ENCODE measurements at regions not wholly inside any gene's neighbourhood (a gene's known extent, or its start where the extent isn't known, plus 50 kb on each side); places are given as distances from the start of the nearest gene placed in this dataset.

GRCh38 chr11:76298255-76298654 is 82.7 kb downstream of the THAP12 start:
- no peak for DNase-seq

DNA sequence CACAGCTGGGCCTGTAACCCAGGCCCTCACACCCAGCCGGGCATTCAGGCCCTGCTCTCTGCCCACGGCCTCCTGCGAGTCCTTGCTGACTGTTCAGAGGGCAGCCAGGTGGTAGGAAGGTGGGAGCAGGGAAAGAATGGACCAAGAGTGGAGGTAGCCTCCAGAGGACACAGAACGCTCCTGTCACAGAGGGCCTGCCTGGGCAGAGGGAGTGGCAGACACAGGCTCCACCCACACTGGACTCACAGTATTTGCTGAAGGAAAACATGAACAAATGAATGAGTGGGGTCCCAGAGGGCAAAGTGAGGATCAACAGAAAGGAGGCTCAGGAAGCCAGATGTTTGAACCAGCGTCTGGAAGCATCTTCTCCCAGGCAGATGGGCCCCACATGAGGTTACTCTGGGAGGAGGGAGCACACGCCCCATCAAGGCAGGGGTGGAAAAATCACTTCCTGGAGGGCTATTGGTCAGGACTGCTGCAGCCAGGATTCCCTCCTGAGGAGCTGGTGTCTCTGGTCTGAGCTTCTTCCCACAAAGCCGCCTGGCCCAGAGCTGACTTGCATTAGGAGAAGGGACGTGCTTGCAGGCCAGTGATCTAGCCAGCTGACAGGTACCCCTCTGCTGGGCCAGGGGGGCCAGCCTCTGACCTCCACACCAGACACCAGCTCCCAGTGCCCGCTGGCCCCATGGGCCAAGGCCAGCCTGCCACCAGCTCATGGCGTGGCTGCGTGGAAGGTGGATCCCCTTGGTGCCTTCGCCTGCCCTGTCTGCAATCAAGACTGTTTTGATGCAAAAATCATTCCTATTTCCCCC is 84.0 kb downstream of the THAP12 start:
- no peak for DNase-seq

- no peak for DNase-seq
Observed at GRCh38 chr11:76293189-76293631, 86.9 kb upstream of the WNT11 start.

- DNase-seq: no peak
Observed at GRCh38 chr11:76292583-76293188, 86.4 kb upstream of the WNT11 start.

GRCh38 chr11:76291576-76292526 is 85.5 kb upstream of the WNT11 start:
- DNase-seq: no peak

DNA sequence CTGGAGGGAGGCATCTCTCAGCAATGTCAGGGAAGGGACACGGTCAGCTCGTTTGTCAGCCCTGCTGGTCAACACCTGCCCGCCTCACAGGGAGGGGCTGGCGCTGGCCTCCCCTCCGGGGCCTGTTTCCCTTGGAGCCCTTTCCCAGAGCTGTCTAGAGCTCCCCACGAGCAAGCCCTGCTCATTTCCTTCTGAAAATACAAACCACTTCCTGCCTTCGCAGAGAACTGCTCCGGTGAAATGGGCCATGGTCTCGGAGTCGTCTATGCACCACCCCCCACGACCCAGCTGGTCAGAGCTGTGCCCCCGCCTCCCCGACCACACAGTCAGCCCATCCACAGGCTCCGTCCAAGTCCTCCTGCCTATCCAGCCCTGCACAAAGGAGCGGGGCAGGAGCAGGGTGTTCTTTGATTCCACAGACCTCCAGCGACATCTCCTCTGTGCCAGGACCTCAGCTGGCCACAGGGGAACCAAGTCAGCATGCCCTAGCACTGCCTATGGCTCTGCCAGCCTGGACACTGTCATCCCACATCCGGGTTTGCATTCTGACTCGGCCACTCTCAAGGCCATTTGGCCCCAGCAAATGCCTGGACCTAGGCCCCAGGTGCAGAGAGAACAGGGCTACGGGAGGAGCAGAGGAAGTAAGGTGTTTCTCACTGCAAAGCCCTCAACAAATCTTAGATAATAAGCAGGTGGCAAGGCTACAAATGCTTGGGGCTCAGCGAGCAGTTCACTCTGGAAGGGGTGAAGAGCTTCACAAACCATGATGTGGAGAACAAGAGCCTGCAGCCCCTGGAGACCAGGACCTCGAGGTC is 82.1 kb upstream of the WNT11 start:
- DNase-seq: peak; percentile 43

GRCh38 chr11:76287227-76287626 is 80.9 kb upstream of the WNT11 start:
- DNase-seq: no peak

DNA sequence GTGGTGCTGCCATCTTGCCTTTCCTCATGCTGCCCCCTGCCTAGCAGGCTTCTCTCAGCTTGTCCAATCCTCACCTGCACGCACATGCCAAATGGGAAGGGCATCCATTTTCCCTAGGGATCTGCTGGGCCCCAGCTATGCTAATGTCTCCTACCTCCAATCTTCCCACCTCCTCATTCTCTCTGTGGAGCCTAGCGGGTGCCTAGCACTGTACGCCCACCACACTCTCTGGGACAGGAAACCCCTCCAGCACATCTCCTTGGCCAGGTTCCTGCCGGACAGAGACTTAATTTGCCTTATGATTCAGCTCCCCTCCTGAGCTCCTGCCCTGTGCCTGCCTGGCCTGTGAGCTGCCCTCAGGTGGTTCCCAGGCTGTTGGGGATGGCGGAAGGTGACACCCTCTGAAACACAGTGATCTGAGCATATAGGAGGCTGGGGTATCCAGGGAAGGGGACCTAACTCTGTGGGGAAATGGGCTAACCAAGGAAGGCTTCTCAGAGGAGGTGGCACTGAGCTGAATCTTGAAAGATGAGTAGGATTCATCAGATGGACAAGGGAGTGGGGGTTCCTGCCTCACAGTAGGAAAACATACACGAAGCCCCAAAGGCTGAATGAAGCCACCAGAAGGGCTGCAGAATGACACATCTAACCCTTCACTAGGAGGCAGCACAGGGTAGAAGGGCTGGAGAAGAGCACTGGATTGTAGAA is 79.2 kb upstream of the WNT11 start:
- DNase-seq: no peak

DNA sequence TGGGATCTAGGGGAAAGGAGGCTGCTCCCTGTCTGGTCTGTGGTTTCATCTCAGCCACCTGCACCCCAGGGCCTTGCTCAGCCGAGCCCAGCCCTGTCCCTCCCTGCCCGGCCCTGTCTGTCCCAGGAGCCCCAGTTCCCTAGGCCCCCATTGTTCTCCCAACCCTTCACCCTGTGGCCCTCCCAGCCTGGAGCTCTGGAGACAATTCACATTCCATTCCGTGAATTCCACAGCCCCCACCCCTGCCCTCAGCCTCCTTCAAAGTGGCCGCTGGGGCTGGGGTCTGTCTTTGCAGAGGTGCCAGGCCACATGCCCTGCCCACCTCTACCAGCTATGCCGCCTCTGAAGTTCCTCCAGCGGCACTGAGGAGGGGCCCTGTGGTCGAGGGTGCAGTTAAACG is 77.9 kb upstream of the WNT11 start:
- no peak for DNase-seq

DNA sequence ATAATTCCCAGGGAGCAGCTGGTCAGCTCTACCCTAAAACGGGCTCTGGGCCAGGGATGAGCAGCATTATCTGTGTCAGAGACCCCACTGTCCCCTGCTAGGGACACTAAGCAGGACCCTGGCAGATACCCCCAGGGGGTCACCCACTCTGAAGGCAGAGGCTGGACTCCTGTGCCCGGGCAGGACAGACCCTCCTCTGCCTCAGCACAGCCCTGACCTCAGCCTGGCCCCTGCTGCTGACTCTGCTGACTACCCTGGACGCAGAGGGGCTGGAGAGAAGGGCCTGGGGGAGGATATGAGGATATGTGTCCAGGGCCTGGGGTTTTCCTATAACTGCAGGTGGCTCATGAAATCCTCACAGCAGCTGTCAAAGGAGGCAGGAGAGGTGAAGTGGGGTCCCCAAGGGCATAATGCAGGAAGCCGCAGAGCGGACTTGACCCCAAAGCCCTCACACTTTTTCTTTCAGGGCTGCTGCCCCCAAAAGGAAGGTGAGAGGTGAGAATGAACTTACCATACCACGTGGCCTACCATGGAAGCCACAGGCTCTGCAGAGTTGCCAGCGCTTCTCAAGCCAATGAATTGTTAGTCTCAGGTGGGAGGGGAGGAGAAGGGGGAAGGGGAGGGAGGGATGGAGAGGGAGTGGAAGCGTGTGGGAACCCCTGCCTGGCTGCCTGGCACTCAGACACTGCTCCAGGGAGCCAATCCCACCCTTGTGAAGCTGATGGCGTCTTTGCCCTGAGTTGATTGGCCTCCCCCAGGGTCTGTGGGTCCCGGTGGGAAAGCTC is 76.7 kb upstream of the WNT11 start:
- DNase-seq: no peak

DNA sequence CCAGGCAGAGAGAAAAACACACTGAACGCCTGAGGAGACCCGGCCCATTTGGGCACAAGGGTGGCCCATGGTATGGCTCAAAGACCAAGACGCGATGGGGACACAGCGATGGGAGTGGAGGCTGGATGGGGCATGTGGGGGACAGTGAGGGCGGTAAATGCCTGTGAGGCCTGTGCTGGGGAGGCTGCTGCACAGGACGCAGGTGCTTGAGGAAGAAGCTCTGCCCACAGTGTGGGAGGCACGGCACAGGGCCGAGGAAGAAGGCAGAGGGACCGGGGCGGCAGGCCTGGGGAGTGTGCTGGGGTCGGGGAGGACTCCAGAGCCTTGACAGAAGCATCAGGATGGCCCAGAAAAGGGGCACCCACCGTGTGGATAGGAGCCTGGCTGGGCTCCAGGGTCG is 75.9 kb upstream of the WNT11 start:
- DNase-seq: no peak

DNA sequence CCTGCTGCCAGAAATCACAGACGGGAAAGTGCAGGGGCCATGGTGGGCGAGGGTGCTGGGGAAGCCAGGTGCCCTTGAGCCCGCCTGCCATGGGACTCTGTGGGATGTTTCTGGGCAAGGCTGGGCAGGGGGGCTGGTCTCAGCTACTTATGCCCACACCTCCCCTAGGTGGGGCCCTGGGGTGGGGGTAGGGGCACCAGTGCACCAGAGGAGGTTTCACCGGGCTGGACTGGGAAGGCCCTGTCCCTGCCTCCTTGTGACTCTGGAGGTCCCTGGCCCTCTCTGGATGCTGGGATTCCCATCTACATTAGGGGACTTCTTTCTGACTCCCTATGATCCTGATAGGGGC is 75.2 kb upstream of the WNT11 start:
- no peak for DNase-seq

DNA sequence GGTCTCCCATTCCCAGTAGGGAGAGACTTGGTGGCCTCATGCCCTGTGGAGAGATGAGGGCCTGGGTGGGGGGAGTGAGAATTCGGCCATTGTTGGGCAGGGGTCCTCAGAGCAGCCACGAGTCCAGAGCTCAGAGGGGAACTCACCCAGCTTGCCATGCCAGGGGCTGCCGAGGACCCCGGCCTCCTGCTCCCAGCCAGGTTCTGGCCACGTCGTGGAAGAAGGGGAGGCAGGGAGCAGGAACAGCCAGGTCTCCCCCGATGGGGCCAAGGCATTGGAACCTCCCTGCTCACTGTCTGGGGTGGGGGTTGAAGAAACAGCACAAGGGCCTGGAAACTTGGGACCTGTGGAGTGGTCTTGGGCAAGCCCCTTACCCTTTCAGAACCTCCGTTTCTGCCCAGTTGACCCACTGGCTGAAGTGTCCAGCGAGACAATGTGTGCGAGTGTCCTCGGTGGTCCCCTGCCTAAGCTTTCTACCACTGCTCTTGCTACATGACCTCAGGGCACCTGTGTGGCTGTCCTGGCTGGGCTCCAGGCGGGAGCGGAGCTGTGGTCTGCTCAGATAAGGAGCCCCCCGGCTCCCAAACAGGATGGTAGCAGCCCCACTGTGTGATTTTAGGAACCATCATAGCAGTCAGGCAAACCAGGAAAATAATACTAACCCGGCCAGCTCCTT is 74.7 kb upstream of the WNT11 start:
- DNase-seq: no peak

DNA sequence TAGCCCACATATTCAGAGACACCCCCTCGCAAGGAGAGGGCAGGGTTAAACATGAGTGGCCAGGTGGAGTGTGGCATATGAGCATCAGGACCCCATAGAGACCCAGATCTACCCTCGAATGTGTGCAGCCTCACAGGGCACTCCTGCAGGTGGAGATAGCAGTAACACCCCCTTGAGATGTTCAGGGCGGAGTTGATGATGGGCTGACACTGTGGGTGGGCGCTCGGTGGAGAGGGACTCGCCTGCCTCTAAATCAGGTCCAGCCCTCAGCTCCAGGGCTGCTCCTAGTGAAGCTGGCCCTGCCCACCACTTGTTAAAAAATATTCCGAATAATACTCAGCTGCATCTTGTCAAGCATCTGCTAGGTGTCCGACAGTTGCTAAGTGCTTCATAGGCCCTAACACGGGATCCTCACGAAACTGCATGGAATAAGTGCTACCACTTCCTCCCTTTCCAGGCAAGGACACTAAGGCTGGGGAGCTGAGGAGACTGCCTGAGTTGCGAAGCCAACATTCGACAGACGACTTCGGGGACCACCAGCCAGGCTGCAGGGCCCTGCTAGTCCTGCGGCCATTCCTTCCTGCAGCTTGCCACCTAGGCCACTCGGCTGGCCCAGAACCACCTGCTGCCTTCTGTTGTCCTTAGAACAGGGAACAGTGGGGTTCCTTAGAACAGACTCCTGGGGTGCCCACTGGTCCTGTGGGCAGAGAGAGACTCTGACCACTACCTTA is 74.0 kb upstream of the WNT11 start:
- no peak for DNase-seq

- DNase-seq: no peak
Observed at GRCh38 chr11:76279646-76280045, 73.3 kb upstream of the WNT11 start.

DNA sequence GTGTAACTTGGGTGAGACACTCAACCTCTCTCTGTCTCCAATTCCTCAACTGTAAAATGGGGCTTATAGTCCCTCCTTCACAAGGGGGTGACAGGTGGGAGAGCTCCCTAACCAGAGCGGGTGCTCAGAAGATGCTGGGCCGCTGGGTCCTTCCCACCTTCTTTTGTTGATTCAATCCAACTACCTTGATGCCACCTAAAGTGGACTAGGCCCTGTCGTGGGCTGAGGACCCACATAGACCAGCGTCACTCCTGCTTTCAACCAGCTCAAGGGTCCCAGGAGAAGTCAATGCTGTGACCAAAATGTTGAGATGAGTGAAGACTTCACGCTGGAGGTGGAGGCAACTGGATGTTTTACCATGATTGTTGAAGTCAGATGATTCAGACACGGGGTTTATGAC is 72.7 kb upstream of the WNT11 start:
- no peak for DNase-seq

GRCh38 chr11:76278526-76278925 is 72.2 kb upstream of the WNT11 start:
- no peak for DNase-seq

- DNase-seq: no peak
Observed at GRCh38 chr11:76277298-76278175, 71.2 kb upstream of the WNT11 start.

DNA sequence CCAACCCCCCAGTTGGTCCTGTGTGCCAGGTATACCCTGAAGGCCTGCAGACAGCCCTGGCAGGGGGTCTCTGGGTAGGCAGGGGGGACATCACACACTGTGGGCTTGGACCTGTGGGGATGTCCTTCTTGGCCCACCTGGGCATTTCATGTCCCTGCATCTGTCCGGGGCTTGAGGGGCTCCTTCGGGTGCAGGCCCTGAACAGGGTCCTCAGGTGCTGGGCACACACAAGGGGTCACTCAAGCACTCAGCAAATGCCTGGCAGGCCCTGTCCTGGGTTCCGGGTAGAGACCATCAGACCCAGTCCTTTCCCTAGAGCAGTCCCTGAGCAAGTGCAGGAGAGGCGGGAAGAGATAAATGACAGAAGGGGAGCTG is 70.5 kb upstream of the WNT11 start:
- DNase-seq: no peak

All from dermis blood vessel endothelial cell (primary cell).